Daoy (cell line): ENCODE measurements at regions not wholly inside any gene's neighbourhood (a gene's known extent, or its start where the extent isn't known, plus 50 kb on each side); places are given as distances from the start of the nearest gene placed in this dataset.
A peak's percentile ranks its signal among the peaks of the same experiment; 100 is the strongest.

Experiments
- DNase-seq: peaks from one replicate; pipeline ENCODE4 v3.0.0-alpha.2; 2015; ENCODE audit warnings: low read depth

GRCh38 chr10:4581929-4582328 lies 244.1 kb upstream of the AKR1E2 start:
- no peak for DNase-seq

- no peak for DNase-seq
Measured at GRCh38 chr10:4579844-4580243, 246.2 kb upstream of the AKR1E2 start.

- DNase-seq = no peak
Measured at GRCh38 chr10:4576206-4576605, 249.8 kb upstream of the AKR1E2 start.

GRCh38 chr10:4569151-4569550 lies 256.9 kb upstream of the AKR1E2 start:
- DNase-seq = no peak

- DNase-seq = no peak
Measured at GRCh38 chr10:4568731-4569130, 257.3 kb upstream of the AKR1E2 start.

GRCh38 chr10:4568086-4568485 lies 257.9 kb upstream of the AKR1E2 start:
- no peak for DNase-seq

- DNase-seq = no peak
Measured at GRCh38 chr10:4567637-4568036, 258.4 kb upstream of the AKR1E2 start.

- no peak for DNase-seq
Measured at GRCh38 chr10:4566011-4566410, 260.0 kb upstream of the AKR1E2 start.

- no peak for DNase-seq
Measured at GRCh38 chr10:4561296-4561695, 264.7 kb upstream of the AKR1E2 start.

GRCh38 chr10:4557469-4557868 lies 268.5 kb upstream of the AKR1E2 start:
- no peak for DNase-seq

- no peak for DNase-seq
Measured at GRCh38 chr10:4556527-4556926, 269.5 kb upstream of the AKR1E2 start.

- no peak for DNase-seq
Measured at GRCh38 chr10:4555920-4556319, 270.1 kb upstream of the AKR1E2 start.

GRCh38 chr10:4549139-4549653 lies 276.8 kb upstream of the AKR1E2 start:
- no peak for DNase-seq

GRCh38 chr10:4546931-4547330 lies 279.1 kb upstream of the AKR1E2 start:
- DNase-seq = no peak

GRCh38 chr10:4546500-4546899 lies 279.5 kb upstream of the AKR1E2 start:
- DNase-seq = peak; percentile 60

- no peak for DNase-seq
Measured at GRCh38 chr10:4545062-4545461, 280.9 kb upstream of the AKR1E2 start.

GRCh38 chr10:4543938-4544533 lies 282.0 kb upstream of the AKR1E2 start:
- DNase-seq = no peak

- DNase-seq = peak; percentile 87
Measured at GRCh38 chr10:4541292-4541691, 284.7 kb upstream of the AKR1E2 start.

GRCh38 chr10:4538016-4538415 lies 288.0 kb upstream of the AKR1E2 start:
- DNase-seq = no peak

GRCh38 chr10:4535521-4535920 lies 290.5 kb upstream of the AKR1E2 start:
- DNase-seq = no peak

- DNase-seq = no peak
Measured at GRCh38 chr10:4533621-4534020, 292.4 kb upstream of the AKR1E2 start.

- no peak for DNase-seq
Measured at GRCh38 chr10:4532976-4533375, 293.0 kb upstream of the AKR1E2 start.

- DNase-seq = no peak
Measured at GRCh38 chr10:4532467-4532866, 293.5 kb upstream of the AKR1E2 start.

GRCh38 chr10:4532011-4532410 lies 294.0 kb upstream of the AKR1E2 start:
- DNase-seq = no peak
